ENCODE measurements at regions not wholly inside any gene's neighbourhood (a gene's known extent, or its start where the extent isn't known, plus 50 kb on each side); places are given as distances from the start of the nearest gene placed in this dataset.

GRCh38 chr1:238772322-238772721 lies 614.0 kb upstream of the CHRM3 start:
- no peaks in the 10 kb centered on the region for H3K79me2 ChIP-seq (ENCODE audit: insufficient read depth, low read depth, low read length)
- no peaks in the 10 kb centered on the region for H4K20me1 ChIP-seq (ENCODE audit: insufficient read depth, low read length)
- no peaks in the 10 kb centered on the region for H3K9me2 ChIP-seq (ENCODE audit: insufficient read depth, low read length)
- CTCF ChIA-PET (ENCODE audit: unreplicated experiment) = no interaction called here
- H3K36me3 ChIP-seq (ENCODE audit: insufficient read depth, low read length) = no peaks in the 10 kb centered on the region
- no peaks in the 10 kb centered on the region for H3K4me1 ChIP-seq (ENCODE audit: insufficient read depth, low read length, poor library complexity, severe bottlenecking)
- H3K27ac ChIP-seq (ENCODE audit: low read depth, low read length, poor library complexity, severe bottlenecking) = no peak overlapping the region
- no peaks in the 10 kb centered on the region for H3K9me3 ChIP-seq (ENCODE audit: low read length)
- no peak overlapping the region for H3K4me2 ChIP-seq (ENCODE audit: low read length)
- no peak for DNase-seq (ENCODE audit: low spot score)
- POLR2A ChIA-PET = no interaction called here
- H3K4me3 ChIP-seq (ENCODE audit: low read depth, low read length, poor library complexity, severe bottlenecking) = no peak overlapping the region
- H2AFZ ChIP-seq (ENCODE audit: low read length) = no peak overlapping the region
- TF ChIP-seq EZH2phosphoT487 (IDR thresholded peaks at IDR 0.05; ENCODE audit: borderline replicate concordance, low read depth, low read length) (no peak), CTCF (conservative IDR thresholded peaks at IDR 0.05; ENCODE audit: low read length) (no peak)
- intact Hi-C loops (cut with micrococcal nuclease; ENCODE audit: unreplicated experiment) = no loop called here
- BruUV-seq (replicated peaks) = no TSS peak

- ChIA-PET CTCF (ENCODE audit: unreplicated experiment) (no interaction called here), POLR2A (no interaction called here)
- Histone ChIP-seq H3K27ac (ENCODE audit: low read depth, low read length, poor library complexity, severe bottlenecking) (no peak overlapping the region), H3K4me2 (ENCODE audit: low read length) (no peak overlapping the region), H3K9me3 (ENCODE audit: low read length) (no peaks in the 10 kb centered on the region), H3K4me3 (ENCODE audit: low read depth, low read length, poor library complexity, severe bottlenecking) (no peak overlapping the region), H3K4me1 (ENCODE audit: insufficient read depth, low read length, poor library complexity, severe bottlenecking) (no peaks in the 10 kb centered on the region), H3K79me2 (ENCODE audit: insufficient read depth, low read depth, low read length) (no peaks in the 10 kb centered on the region), H4K20me1 (ENCODE audit: insufficient read depth, low read length) (no peaks in the 10 kb centered on the region), H3K36me3 (ENCODE audit: insufficient read depth, low read length) (no peaks in the 10 kb centered on the region), H2AFZ (ENCODE audit: low read length) (no peak overlapping the region), H3K9me2 (ENCODE audit: insufficient read depth, low read length) (no peaks in the 10 kb centered on the region)
- no peak for DNase-seq (ENCODE audit: low spot score)
- intact Hi-C loops (cut with micrococcal nuclease; ENCODE audit: unreplicated experiment) = no loop called here
- TF ChIP-seq CTCF (conservative IDR thresholded peaks at IDR 0.05; ENCODE audit: low read length) = no peak
- TF ChIP-seq EZH2phosphoT487 (IDR thresholded peaks at IDR 0.05; ENCODE audit: borderline replicate concordance, low read depth, low read length) = no peak
- BruUV-seq (replicated peaks) = no TSS peak
Measured at GRCh38 chr1:238767321-238767720, 619.0 kb upstream of the CHRM3 start.

GRCh38 chr1:238764779-238765178 lies 621.6 kb upstream of the CHRM3 start:
- intact Hi-C loops (cut with micrococcal nuclease; ENCODE audit: unreplicated experiment) = no loop called here
- Histone ChIP-seq H3K9me2 (ENCODE audit: insufficient read depth, low read length) (no peaks in the 10 kb centered on the region), H4K20me1 (ENCODE audit: insufficient read depth, low read length) (no peaks in the 10 kb centered on the region), H3K36me3 (ENCODE audit: insufficient read depth, low read length) (no peaks in the 10 kb centered on the region), H3K4me3 (ENCODE audit: low read depth, low read length, poor library complexity, severe bottlenecking) (no peak overlapping the region), H3K4me2 (ENCODE audit: low read length) (no peak overlapping the region), H2AFZ (ENCODE audit: low read length) (no peak overlapping the region), H3K27ac (ENCODE audit: low read depth, low read length, poor library complexity, severe bottlenecking) (no peak overlapping the region), H3K9me3 (ENCODE audit: low read length) (0 out of 2 replicates have a peak, but pooled peaks cover 4% of the 10 kb centered on the region), H3K4me1 (ENCODE audit: insufficient read depth, low read length, poor library complexity, severe bottlenecking) (no peaks in the 10 kb centered on the region), H3K79me2 (ENCODE audit: insufficient read depth, low read depth, low read length) (no peaks in the 10 kb centered on the region)
- POLR2A ChIA-PET = interaction anchor here (1.1 kb wide), 1 partner anchor 261 kb away, joined by 3 read pairs; no protein-coding TSS in a partner anchor
- CTCF ChIA-PET (ENCODE audit: unreplicated experiment) = no interaction called here
- BruUV-seq (replicated peaks) = no TSS peak
- DNase-seq (ENCODE audit: low spot score) = no peak
- no peak for TF ChIP-seq EZH2phosphoT487 (IDR thresholded peaks at IDR 0.05; ENCODE audit: borderline replicate concordance, low read depth, low read length)
- TF ChIP-seq CTCF (conservative IDR thresholded peaks at IDR 0.05; ENCODE audit: low read length) = no peak

Data from OCI-LY7 (cell line).